ENCODE measurements at regions not wholly inside any gene's neighbourhood (a gene's known extent, or its start where the extent isn't known, plus 50 kb on each side); places are given as distances from the start of the nearest gene placed in this dataset.

- TF ChIP-seq CTCF (IDR thresholded peaks at IDR 0.05) (no peak), POLR2A (IDR thresholded peaks at IDR 0.05) (no peak)
These were observed 851.4 kb downstream of the GALR1 start for GRCh38 chr18:78101091-78101490.

Data from vagina (tissue), 2 donors.